SK-MEL-5 (cell line): ENCODE measurements at regions not wholly inside any gene's neighbourhood (a gene's known extent, or its start where the extent isn't known, plus 50 kb on each side); places are given as distances from the start of the nearest gene placed in this dataset.

Experiments used
- DNase-seq: peaks from one replicate; pipeline ENCODE4 v3.0.0-alpha.2; 2016; ENCODE audit warnings: low read depth, low spot score
- in situ Hi-C: cut with HindIII; loops from 2 replicates; pipeline ENCODE4 v1.10.0; 2016; ENCODE audit warnings: low sequenced_read_pairs, high pct_unique_total_duplicates, low pct_unique_long_range_greater_than_20kb

DNA sequence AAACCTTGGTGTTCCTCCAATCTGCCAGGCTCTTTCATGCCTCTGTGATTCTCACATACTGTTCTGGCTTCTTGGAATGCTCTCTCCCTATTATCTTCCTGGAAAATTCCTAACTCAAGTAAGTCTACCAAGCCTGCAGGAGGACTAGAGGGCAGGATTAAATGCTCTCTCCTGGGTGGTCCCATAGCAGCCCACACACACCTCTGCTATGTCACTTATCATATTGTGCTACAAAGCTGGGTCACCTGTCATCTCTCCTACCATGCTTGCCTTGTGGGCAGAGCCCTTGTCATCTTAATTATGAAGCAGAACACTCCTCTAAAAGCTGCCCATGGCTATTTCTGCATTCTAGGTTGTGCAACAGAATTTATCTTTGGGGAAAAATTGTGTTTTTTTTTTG is 344.5 kb upstream of the NOCT start:
- DNase-seq, result no peak
- in situ Hi-C loops, result no loop called here

DNA sequence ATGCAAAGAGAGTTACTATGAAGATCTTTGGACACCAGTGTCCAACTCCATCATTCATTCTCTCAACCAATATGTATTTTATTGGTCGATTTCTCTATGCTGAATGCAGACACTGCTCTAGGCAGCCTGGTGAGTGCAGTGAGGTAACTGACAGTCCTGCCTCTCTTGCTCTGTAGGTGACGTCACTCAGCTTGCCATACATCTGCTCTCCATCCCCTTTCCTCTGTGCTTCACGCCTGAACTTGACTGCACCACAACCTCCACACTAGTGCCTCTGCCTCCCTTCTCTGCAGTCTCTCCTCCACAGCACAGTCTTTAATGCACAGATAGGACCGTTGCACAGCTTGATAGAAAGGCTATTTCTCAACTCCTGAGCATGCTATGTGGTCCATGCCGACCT is 344.9 kb upstream of the NOCT start:
- no peak for DNase-seq
- in situ Hi-C loops, result no loop called here

DNA sequence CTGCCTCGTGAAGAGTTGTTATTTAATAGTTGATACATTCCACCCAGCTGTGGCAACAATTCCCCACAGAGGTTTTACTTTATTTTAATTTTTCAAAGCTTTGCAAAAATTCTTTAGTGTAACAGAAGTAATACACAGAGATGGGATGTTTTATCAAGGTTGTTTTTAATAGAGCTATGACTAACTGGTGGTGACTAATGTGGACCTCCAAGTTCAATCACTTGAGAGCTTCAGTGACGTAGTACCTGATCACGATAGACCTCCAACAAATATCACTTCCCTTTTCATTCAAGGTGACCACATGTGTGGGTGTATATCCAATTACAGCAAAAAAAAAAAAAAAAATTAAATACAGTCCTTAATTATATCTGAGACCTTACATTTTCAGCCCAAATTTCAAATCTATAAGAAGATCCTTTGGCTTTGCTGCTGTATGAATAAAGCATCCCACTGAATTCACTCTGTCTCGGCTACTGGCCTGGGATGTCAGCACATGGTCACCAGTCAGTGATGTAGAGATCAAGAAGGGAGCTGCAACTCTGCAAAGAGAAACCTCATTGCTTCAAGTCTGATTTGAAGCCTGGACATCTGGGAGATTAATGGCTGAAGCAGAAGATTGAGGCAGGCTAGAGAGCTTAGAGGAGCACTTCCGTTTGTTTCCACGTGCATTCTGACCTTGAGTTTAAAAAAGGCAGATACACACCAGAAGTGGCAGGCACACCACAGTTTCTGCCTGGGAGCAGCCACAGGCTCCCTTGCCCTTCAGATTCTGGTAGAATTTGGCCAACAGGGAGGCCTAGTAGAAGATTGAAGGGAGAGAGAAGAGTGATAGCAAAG is 345.9 kb upstream of the NOCT start:
- in situ Hi-C loops, result no loop called here
- no peak for DNase-seq

DNA sequence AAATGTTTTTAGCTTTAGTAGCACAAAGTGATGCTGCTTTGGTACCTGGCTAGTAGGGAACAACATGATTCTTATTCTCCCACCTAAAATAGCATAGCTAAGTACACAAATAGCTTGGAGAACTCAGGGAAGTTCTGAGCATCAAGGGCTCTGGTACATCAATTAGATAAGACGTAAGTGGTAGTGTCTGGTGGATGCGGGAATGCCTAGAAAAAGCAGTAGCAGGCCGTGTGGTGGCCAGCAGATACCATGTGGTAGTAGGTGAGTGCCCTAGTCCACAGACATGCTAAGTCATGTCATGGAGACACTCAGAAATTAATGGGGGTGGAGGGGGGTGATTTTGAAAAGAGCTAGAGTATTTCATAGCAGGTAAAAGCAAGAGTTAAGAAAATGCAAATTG is 347.3 kb upstream of the NOCT start:
- in situ Hi-C loops, result no loop called here
- no peak for DNase-seq

DNA sequence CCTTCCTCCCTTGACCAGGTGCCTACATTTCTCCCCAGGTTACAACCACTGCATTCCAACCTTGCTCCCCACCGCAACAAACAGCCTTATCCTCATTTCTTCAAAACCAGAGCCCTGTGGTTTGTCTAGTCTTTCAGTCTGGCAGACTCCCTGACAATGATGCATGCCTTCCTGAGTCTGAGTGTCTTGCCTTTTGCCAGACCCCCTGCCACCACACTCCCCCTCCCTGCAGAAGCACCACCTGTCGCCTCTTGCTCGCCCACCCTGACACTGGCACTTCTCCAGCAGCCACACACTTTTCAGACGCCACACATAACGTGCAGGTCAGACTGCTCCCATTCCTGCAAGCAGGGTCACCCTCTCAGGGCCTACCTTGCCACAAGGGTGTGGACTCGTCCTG is 349.2 kb upstream of the NOCT start:
- in situ Hi-C loops, result no loop called here
- no peak for DNase-seq

DNA sequence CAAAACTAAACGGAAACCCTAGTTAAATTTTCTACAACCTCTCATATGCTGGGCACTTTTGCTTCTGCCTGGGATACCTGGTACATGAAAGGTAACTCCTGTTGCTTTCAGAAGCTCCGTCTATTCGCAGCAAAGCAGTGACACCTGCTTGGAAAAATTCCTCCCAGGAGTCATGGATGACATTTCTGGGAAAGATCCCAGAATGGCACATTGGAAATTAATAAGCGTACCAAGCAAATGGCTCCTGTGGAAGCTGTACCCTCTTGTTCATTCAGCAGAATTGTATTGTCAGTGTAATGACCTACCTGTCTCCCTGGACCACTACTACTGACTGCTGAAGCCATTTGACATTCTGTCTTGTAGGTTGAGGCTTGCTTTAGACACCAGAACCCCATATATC is 349.7 kb upstream of the NOCT start:
- in situ Hi-C loops, result no loop called here
- no peak for DNase-seq

DNA sequence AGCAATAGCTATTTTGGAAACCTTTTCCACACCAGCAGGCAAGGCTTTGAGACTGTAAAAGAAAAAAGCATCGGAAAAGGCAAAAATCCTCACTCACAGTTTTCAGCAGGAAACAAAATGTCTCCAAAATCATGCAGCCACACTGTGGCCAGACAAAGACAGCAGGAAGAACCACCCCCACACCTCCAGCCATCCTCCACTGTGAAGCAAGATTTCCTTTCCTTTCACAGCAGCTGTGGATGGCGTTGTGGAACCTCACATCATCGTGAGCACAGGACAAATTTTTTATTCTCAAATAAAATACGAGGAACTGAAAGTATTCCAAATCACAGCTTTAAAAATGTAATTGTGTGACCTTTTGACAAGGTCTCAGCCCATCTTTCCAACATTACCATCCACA is 351.7 kb upstream of the NOCT start:
- in situ Hi-C loops, result no loop called here

DNA sequence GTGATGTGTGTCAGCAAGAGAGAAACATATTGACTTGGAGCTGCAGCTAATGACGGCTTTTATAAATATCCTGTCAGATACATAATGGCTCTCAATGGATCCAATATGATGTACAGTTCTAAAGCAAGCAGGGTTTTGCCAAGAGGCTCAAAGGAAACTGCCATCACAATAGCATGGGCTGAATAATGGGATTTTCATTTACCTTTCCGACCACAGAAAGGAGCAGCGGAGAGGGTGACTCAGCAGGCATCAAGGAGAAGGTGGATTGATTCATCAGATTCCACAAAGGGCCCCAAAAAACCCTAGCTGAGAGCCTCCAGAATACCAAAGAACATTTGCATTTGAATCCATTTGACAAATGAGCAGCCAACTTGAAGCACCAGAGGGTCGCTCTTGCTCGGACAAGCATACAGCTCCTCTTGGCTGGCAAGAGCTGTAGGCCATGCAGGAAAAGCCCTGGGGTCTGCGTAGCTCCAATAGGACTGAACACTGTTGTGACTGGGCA is 355.7 kb upstream of the NOCT start:
- no peak for DNase-seq

More for the DNA sequence above, 351.7 kb upstream of the NOCT start:
- DNase-seq, result no peak

DNA sequence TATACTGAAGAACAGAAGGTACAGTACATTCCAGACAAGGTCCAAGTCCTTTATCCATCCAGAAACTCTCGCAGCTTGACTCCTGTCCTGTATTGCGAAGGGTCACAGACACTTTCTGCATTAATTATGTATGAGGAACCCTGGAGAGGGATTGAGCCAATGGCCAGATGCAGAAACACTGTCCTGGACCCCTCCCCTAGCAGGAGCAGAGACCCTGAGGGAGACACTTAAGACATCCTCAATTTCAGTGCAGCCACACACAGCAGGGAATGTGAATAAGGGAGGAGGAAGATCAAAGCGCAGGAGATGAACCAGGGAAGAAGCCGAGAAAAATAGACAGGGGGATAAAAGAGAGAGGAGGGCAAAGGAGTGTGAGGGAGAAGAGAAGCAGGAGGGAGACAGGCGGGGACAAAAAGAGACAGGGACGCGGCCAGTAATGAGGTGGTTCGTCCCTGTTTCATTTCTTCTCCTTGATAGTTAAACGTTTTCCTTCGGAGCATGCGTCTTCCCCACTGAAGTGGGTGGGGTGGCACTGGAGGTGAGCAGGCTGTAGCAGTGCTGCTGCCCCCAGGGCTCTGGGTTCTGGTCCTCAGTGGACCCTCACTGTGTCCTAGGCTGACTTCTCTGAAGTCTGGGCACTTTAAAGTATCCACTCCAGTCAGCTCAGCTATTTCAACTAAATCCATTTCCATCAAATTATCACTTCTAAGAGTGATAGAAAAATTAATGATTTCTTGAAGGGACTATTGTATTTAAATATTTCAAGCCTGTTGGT is 356.4 kb upstream of the NOCT start:
- in situ Hi-C loops, result no loop called here
- DNase-seq, result no peak

More for the DNA sequence above, 355.7 kb upstream of the NOCT start:
- in situ Hi-C loops, result no loop called here

DNA sequence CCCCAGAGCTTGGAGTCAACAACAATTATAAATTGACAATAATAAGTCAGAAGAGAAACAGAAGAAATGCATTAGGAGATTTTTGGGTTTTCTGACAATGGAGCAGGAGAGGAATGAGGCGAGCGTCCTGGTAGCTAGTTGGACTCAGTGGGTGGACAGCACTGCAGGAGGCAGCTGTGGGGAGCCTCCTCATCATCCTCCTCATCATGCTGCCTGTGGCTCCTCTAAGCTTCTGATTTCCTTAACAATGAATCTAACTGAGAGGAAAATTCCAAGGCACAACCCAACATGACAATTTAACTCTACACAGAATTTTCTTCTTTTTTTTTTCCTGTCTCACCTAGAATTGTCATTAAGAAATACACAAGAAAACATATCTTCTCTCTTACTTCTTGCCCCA is 357.1 kb upstream of the NOCT start:
- no peak for DNase-seq
- in situ Hi-C loops, result no loop called here

DNA sequence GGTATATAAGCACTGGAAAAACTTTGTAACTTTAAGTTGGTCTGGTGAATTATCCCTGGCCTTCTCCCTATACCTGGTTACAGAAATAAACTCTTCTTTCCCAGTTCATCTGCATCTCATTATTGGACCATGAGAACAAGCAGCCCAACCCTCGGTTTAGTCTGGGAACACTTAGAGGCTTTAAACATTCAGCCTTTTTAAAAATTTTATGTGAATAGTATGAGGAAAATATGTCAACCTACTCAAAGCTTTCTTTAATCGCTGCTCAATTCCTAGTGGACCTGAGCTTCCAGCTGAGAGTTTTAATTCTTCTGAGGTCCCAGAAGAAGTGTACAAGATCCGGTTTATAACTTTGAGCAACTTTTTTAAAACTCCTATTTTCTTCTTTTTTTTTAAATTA is 358.6 kb upstream of the NOCT start:
- in situ Hi-C loops, result no loop called here
- DNase-seq, result no peak

DNA sequence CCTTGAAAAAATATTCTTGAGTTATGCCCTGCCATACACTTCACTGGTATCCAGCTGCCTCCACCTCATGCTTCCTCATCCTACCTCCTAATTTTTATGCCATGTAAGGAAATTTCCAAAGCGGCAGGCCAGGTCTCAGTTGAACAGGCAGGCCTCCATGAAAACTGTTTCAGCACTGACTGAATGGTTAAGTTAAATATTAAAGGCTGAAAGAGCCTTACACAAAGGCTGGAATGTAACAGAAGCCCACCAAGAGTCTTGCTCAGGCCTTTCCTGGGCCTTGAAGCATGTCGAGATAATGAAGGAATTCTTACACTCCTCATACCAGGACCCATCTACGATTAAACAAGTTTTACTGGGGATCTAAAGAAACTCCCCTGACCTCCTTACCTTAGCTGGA is 359.6 kb upstream of the NOCT start:
- in situ Hi-C loops, result no loop called here
- DNase-seq, result no peak

DNA sequence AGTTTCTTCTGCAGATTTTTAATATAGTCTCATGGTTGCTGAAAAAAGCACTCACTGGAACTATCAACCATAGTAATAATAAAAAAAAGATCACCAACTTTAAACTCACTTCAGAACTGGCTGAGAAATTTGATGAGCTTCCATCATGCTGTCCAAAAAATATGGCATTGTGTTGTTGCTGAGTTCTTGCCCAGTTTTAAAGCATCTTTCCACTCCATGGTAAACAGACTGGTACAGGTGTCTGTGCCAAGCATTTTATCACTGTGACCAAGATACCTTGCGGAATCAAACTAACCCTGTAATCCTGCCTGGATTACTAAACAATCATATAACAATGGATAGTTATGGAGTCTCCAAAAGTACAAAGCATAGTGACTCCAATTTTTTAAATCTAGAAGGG is 360.3 kb upstream of the NOCT start:
- DNase-seq, result no peak
- in situ Hi-C loops, result no loop called here

DNA sequence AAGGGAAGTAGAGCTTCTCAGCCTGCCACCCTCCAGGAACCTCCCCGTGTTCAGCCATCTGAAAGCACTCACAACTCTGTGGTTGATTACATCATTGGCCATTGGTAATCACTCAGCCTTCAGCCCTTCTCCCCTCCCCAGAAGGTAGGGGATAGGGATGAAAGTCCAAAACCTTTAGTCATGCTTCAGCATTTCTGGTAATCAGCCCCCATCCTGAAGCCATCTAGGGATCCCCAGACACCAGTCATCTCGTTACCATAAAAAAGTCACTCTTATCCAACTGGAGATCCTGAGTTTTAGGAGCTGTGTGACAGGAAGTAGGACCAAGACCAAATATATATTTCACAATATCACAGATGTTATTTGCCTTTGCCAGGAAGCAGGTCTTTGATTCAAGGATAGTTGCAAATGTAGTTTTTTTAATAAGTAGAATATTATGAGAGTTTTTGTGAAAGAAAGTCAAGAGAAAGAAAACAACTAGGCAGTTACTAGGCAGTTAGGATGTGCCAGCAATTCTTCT is 364.6 kb upstream of the NOCT start:
- in situ Hi-C loops, result no loop called here
- DNase-seq, result no peak

DNA sequence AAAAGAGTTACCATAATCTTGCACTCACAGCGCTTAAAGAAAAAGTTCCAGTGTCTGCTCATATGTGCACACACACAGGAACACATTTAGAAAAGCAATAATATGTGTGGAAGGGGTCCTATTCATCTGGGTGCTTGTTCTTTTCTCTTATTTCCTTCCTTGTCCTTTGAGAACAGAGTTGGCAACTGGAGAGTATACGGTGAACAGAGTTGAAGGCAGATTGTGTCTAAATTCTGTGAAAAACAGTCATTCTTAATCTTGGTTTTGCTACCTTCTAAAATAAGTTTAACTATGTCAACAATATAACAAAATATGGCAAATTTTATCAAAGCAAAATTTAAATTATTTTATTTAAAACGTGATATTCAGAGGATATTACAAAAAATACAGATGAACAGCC is 365.1 kb upstream of the NOCT start:
- DNase-seq, result no peak
- in situ Hi-C loops, result no loop called here

DNA sequence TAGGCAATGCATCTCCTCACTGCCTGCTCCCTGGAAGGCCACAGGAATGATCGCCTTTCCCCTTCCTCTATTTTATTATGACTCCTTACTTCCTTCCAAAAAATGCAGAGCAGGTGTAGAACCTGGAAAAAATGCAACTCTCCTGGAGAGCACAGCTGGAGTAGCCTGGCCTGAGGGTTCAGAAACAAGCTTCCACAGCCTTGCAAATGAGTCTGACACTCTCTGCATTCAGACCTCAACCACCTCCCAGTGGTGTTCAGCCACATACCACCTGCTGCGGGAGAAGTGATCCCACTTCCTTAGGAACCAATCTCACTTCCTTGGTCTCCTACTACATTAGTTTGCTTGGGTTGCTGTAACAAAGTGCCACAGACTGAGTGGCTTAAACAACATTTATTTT is 368.1 kb upstream of the NOCT start:
- in situ Hi-C loops, result no loop called here
- DNase-seq, result no peak

DNA sequence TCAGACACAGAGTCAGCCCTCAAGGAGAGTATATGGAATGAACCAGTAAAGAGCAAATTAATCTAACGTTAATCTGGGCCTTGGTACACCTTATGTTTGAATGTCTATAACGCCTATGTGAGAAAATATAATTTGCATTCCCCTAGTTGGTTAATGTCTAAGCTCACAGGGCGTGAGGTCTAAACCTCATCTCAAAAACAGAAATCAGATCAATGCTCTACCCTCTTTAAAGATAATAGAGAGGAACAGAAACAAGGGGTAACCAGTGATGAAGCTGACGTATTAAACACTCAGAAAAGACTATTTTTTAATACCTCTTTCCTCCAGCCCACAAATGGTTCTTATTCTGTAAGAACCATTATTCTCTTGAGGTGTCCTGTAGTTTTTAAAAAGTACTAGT is 369.2 kb upstream of the NOCT start:
- in situ Hi-C loops, result no loop called here
- no peak for DNase-seq

DNA sequence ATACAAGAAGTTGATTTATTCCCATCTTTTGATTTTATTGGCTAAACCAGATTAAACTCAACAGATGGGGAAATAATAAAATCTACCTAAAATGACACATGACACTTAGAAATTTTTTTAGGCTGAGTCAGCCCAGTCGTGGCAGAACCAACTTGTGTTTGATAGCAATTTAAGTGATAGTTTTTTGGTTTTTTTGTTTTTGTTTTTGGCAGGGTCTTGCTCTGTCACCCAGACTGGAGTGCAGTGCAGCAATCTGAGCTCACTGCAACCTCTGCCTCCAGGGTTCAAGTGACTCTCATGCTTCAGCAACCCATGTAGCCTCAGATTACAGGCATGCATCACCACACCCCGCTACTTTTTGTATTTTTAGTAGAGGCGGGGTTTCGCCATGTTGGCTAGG is 370.3 kb upstream of the NOCT start:
- no peak for DNase-seq
- in situ Hi-C loops, result no loop called here

DNA sequence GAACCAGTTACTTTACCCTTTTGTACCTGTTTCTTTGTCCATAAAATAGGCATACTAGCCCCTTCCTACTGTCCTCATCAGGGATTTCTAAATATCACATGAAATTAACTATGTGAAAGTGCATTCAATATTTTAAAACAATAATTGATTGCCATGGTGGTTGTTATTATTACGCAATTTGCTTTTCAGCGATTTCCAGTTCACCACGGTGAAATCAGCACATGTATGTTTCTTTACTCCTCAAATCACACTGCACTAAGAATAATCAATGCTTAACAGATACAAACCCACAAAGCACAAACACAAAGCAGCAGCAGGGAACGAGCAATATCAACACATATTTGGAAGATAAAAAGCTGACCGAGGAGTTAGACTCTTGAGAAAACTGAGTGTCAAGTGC is 371.3 kb upstream of the NOCT start:
- in situ Hi-C loops, result no loop called here
- DNase-seq, result no peak
